DND-41 (cell line): ENCODE measurements at regions not wholly inside any gene's neighbourhood (a gene's known extent, or its start where the extent isn't known, plus 50 kb on each side); places are given as distances from the start of the nearest gene placed in this dataset.

Source experiments
- CTCF ChIP-seq: IDR thresholded peaks from 2 replicates; pipeline ENCODE4 v1.5.1; 2012; ENCODE audit warnings: borderline replicate concordance, low read length, moderate library complexity, mild to moderate bottlenecking; ENCODE audit not compliant: poor library complexity, severe bottlenecking; ENCODE audit errors: extremely low read depth
- EZH2 ChIP-seq: IDR thresholded peaks from 3 replicates; pipeline ENCODE4 v1.6.1; 2012; ENCODE audit warnings: borderline replicate concordance, low read depth, mild to moderate bottlenecking, moderate library complexity, low read length, inconsistent platforms; ENCODE audit not compliant: severe bottlenecking

GRCh38 chr15:25057574-25057973 lies 102.8 kb downstream of the SNRPN start:
- TF ChIP-seq CTCF (no peak), EZH2 (no peak)
